OCI-LY1 (cell line): ENCODE measurements at regions not wholly inside any gene's neighbourhood (a gene's known extent, or its start where the extent isn't known, plus 50 kb on each side); places are given as distances from the start of the nearest gene placed in this dataset.

Experiments used
- H2AFZ ChIP-seq: fragments of 200-600 bp; sonication (generic), shearing (Covaris generic); 2 replicates; pipeline ENCODE4 v1.6.0; 2014; ENCODE audit warnings: antibody characterized with exemption, mild to moderate bottlenecking, low read length
- H3F3A ChIP-seq: fragments of 200-600 bp; sonication (generic), shearing (Covaris generic); 2 replicates; pipeline ENCODE4 v1.6.0; 2014; ENCODE audit warnings: mild to moderate bottlenecking, antibody characterized with exemption, low read length, moderate library complexity; ENCODE audit not compliant: insufficient read depth
- H3K27ac ChIP-seq: fragments of 200-600 bp; sonication (generic); 2 replicates; pipeline ENCODE4 v1.5.1; 2014; ENCODE audit warnings: low read length, mixed run types, mild to moderate bottlenecking, low read depth; ENCODE audit not compliant: poor library complexity, severe bottlenecking
- H3K27me3 ChIP-seq: fragments of 200-600 bp; sonication (generic); 2 replicates; pipeline ENCODE4 v1.6.0; 2014; ENCODE audit warnings: antibody characterized with exemption, mild to moderate bottlenecking, low read length, moderate library complexity; ENCODE audit not compliant: insufficient read depth
- H3K36me3 ChIP-seq: fragments of 200-600 bp; sonication (generic); 2 replicates; pipeline ENCODE4 v1.6.1; 2014; ENCODE audit warnings: mild to moderate bottlenecking, antibody characterized with exemption, low read length, moderate library complexity, mixed read lengths; ENCODE audit not compliant: insufficient read depth
- H3K4me1 ChIP-seq: fragments of 200-600 bp; sonication (generic); 2 replicates; pipeline ENCODE4 v1.5.1; 2014; ENCODE audit warnings: mild to moderate bottlenecking, low read length, moderate library complexity; ENCODE audit not compliant: insufficient read depth, severe bottlenecking
- H3K4me2 ChIP-seq: fragments of 200-600 bp; sonication (generic), shearing (Covaris generic); 2 replicates; pipeline ENCODE4 v1.6.1; 2014; ENCODE audit warnings: low read length
- H3K4me3 ChIP-seq: fragments of 200-600 bp; sonication (generic); 2 replicates; pipeline ENCODE4 v1.5.1; 2014; ENCODE audit warnings: low read length, low read depth, mild to moderate bottlenecking, mixed read lengths; ENCODE audit not compliant: poor library complexity, severe bottlenecking
- H3K79me2 ChIP-seq: fragments of 200-600 bp; shearing (Covaris generic); 2 replicates; pipeline ENCODE4 v1.6.1; 2016; ENCODE audit warnings: mixed run types, low read length, mixed read lengths; ENCODE audit not compliant: insufficient read depth
- H3K9ac ChIP-seq: fragments of 200-600 bp; sonication (generic), shearing (Covaris generic); 2 replicates; pipeline ENCODE4 v1.6.1; 2014; ENCODE audit warnings: mild to moderate bottlenecking, low read length, mixed read lengths
- H3K9me2 ChIP-seq: fragments of 200-600 bp; sonication (generic), shearing (Covaris generic); 2 replicates; pipeline ENCODE4 v1.6.1; 2014; ENCODE audit warnings: low read depth, mild to moderate bottlenecking, low read length, mixed read lengths
- H3K9me3 ChIP-seq: fragments of 200-600 bp; shearing (Covaris generic); 2 replicates; pipeline ENCODE4 v1.6.1; 2014; ENCODE audit warnings: low read length, mixed read lengths
- H4K20me1 ChIP-seq: fragments of 200-600 bp; sonication (generic), shearing (Covaris generic); 2 replicates; pipeline ENCODE4 v1.6.0; 2016; ENCODE audit warnings: mild to moderate bottlenecking, low read length; ENCODE audit not compliant: insufficient read depth
- EZH2 ChIP-seq: fragments of 200-600 bp; sonication (generic), shearing (Covaris generic); IDR thresholded peaks from 2 replicates; pipeline ENCODE4 v1.8.0; 2017; ENCODE audit warnings: borderline replicate concordance, mixed run types, mild to moderate bottlenecking, antibody characterized with exemption, low read length, moderate library complexity, mixed read lengths
- TF ChIP-seq, protein P1 (sequence below): fragments of 200-600 bp; sonication (generic), shearing (Covaris generic); IDR thresholded peaks from 2 replicates; pipeline ENCODE4 v1.5.1; 2017; ENCODE audit warnings: mild to moderate bottlenecking, antibody characterized with exemption, low read length, moderate library complexity, mixed read lengths

DNA sequence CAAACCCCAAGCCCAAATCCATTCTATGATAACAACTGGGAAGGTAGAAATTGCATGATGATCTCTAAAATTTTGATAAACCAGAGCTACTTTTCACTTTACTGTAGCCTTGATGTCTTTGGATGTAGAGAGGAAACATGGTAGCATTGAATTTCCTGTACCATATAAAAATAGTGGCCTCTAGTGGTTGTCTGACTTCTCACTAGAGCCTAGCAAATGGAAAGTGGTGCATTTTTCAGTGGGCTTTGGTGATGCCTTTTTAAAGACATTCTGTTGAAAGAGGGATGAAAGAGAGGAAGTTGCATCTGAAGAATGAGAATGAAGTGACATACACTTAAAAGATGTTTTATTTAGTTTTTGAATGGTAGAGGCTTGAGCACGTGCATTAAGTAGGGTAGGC, 662.2 kb downstream of the XIRP2 start:
- Histone ChIP-seq H2AFZ (no peak overlapping the region), H3K79me2 (no peaks in the 10 kb centered on the region), H3K4me1 (no peaks in the 10 kb centered on the region), H3K27me3 (no peaks in the 10 kb centered on the region), H4K20me1 (no peaks in the 10 kb centered on the region), H3K27ac (no peak overlapping the region), H3K36me3 (no peaks in the 10 kb centered on the region), H3K4me2 (no peak overlapping the region), H3K4me3 (no peak overlapping the region), H3K9ac (no peak overlapping the region), H3F3A (no peaks in the 10 kb centered on the region), H3K9me3 (no peaks in the 10 kb centered on the region), H3K9me2 (no peaks in the 10 kb centered on the region)
- TF ChIP-seq, protein P1, sequence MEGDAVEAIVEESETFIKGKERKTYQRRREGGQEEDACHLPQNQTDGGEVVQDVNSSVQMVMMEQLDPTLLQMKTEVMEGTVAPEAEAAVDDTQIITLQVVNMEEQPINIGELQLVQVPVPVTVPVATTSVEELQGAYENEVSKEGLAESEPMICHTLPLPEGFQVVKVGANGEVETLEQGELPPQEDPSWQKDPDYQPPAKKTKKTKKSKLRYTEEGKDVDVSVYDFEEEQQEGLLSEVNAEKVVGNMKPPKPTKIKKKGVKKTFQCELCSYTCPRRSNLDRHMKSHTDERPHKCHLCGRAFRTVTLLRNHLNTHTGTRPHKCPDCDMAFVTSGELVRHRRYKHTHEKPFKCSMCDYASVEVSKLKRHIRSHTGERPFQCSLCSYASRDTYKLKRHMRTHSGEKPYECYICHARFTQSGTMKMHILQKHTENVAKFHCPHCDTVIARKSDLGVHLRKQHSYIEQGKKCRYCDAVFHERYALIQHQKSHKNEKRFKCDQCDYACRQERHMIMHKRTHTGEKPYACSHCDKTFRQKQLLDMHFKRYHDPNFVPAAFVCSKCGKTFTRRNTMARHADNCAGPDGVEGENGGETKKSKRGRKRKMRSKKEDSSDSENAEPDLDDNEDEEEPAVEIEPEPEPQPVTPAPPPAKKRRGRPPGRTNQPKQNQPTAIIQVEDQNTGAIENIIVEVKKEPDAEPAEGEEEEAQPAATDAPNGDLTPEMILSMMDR, result peak; percentile 56
- TF ChIP-seq EZH2, result no peak

DNA sequence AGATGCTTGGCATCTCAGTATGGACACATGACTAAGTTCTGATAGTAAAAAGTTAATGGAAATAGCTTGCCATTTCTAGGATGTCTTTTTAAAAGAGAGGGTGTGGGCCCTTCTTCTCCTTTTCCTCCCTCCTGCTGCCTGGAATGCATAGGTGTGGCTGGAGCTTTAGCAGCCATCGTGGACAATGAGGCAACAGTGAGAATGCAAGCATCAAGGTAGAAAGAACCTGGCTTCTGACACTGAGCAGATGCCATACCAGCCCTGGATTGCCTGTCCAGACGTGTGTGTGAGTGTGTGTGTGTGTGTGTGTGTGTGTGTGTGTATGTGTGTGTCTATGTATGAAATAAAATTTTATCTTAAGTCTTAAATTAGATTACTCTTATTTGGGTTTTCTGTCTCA, 660.1 kb downstream of the XIRP2 start:
- Histone ChIP-seq H3K9me3 (no peaks in the 10 kb centered on the region), H3K27me3 (no peaks in the 10 kb centered on the region), H3K36me3 (no peaks in the 10 kb centered on the region), H3K4me3 (no peak overlapping the region), H3K4me2 (no peak overlapping the region), H3K27ac (no peak overlapping the region), H3K4me1 (no peaks in the 10 kb centered on the region), H2AFZ (no peak overlapping the region), H3K9me2 (no peaks in the 10 kb centered on the region), H4K20me1 (no peaks in the 10 kb centered on the region), H3K79me2 (no peaks in the 10 kb centered on the region), H3F3A (no peaks in the 10 kb centered on the region), H3K9ac (no peak overlapping the region)
- TF ChIP-seq EZH2, result no peak
- TF ChIP-seq, protein P1, result no peak

DNA sequence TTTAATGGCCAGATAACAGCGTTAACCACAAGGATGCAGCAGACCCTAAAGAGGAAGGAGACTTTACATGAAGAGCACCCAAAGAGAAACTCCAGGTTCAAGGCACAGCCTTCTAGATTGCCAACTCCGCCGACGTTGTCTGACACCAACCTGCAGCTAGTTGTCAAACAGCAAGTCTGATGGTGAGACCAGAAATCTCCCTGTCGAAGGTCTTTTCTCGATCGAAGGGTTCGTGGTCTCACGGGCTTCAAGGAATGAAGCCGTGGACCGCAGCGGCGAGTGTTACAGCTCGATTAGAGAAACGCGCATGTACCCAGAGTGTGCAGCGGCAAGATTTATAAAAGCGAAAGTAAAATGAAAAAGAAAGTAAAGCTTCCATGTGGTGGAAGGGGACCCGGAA, 656.3 kb downstream of the XIRP2 start:
- H3F3A ChIP-seq, result no peaks in the 10 kb centered on the region
- no peaks in the 10 kb centered on the region for H3K4me1 ChIP-seq
- H4K20me1 ChIP-seq, result no peaks in the 10 kb centered on the region
- H3K9me2 ChIP-seq, result no peaks in the 10 kb centered on the region
- H2AFZ ChIP-seq, result no peak overlapping the region
- H3K9ac ChIP-seq, result no peak overlapping the region
- no peak overlapping the region for H3K4me2 ChIP-seq
- no peaks in the 10 kb centered on the region for H3K36me3 ChIP-seq
- TF ChIP-seq EZH2, result no peak
- TF ChIP-seq, protein P1, result no peak
- no peak overlapping the region for H3K4me3 ChIP-seq
- H3K79me2 ChIP-seq, result no peaks in the 10 kb centered on the region
- H3K27me3 ChIP-seq, result no peaks in the 10 kb centered on the region
- H3K9me3 ChIP-seq, result no peaks in the 10 kb centered on the region
- H3K27ac ChIP-seq, result no peak overlapping the region
